ENCODE measurements at regions not wholly inside any gene's neighbourhood (a gene's known extent, or its start where the extent isn't known, plus 50 kb on each side); places are given as distances from the start of the nearest gene placed in this dataset.

DNA sequence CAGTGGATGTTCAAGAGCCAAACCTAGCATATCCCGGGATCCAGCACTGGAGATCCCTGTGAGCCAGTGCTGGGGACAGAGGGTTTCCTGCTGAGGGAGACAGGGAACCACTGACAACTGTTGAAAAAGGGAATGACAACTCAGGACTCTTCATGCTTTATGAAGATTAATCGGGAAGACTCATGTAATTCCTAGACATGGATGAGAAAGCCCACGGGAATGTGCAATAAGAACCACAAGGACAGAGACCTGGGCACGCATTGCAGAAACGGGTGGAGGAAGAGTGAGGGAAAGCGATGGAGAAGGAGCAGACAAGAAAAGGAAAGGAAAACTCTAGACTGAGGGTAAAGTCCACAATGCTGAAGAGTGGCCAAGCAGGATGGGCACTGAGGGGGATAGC lies 296.0 kb downstream of the PCNX1 start:
- no peak for DNase-seq

GRCh38 chr14:71204231-71204630 lies 297.0 kb downstream of the PCNX1 start:
- DNase-seq, result no peak

GRCh38 chr14:71204768-71205167 lies 297.5 kb downstream of the PCNX1 start:
- no peak for DNase-seq

DNA sequence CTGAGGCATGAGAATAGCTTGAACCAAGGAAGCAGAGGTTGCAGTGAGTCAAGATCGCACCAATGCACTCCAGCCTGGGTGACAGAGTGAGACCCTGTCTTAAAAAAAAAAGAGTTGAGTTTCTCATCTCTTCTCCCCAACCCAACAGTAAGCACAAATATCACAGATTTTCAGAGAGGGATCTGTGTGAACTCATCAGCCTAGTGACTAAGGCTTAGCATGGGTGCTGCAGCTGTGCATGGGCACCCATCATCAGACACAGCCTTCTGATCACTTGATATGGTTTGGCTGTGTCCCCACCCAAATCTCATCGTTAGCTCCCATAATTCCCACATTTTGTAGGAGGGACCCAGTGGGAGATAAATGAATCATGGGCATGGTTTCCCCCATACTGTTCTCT lies 298.9 kb downstream of the PCNX1 start:
- no peak for DNase-seq

- DNase-seq, result peak; percentile 63
These were observed 299.6 kb downstream of the PCNX1 start for GRCh38 chr14:71206766-71207371.

DNA sequence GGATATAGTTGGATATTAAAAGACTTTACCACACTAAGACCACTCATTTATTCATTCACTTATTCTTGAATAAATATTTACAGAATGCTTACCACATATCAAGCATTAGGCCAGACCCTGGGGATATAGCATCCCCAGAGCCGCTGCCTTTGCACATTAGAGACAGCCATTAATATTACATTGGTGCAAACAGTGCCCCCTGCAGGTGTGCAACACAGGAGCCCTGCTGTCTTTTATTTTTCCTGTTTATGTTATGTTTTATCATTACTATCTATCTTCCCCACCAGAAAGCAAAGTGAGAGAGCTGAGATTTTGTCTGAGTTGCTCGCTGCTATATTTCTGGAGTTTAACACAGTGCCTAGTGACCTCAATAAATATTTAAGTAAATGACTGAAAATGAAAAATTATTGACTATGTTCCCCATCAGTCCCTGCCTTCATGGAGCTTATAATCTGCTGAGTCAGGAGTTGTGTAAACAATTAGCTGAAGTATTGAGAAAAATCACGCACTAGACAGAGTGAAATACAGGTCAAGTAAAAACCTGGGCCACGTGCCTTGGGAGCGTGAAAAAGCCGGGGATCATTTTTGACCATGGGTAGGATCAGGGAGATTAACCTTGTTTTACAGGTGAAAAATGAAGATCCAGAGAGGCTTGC lies 301.6 kb downstream of the PCNX1 start:
- no peak for DNase-seq

DNA sequence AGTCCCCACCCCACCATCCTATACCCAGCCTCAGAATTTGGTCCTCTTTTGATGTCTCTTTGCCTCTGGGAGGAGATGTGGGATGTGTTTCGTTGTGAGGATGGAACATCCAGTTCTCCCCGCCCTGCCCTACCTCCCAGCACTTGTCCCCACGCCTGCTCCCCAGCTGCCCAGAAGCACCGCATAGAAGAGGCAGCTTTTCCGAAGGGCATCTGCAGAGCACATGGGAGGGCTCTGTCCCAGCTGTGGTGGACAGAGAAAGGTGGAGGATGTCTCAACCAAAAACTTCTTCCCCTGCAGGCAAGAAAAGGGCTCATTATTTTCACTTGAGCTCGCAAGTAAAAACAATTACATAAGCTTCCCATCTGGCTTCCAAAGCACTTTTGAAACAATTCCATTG lies 302.6 kb downstream of the PCNX1 start:
- no peak for DNase-seq

- DNase-seq, result no peak
These were observed 304.8 kb downstream of the PCNX1 start for GRCh38 chr14:71212093-71212492.

DNA sequence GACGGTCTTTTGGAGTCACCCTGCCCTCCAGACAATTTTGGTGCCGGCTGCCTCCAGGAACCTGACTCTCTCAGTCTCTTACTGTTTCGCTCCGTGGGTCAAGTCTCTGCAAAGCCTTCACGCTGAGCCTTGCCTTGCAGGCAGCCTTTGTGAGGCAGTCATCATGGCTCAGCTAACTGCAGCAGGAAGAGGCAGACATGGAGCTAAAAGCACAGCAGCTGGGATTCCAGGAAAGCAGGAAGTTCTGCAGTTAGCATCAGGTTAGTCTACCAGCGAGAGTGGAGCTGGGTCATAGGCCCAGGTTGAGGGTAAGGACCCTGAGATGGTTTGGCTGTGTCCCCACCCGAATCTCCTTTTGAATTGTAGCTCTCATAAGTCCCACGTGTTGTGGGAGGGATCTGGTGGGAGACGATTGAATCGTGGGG lies 305.4 kb downstream of the PCNX1 start:
- no peak for DNase-seq

- DNase-seq, result no peak
These were observed 307.0 kb downstream of the PCNX1 start for GRCh38 chr14:71214241-71214640.

GRCh38 chr14:71220462-71220861 lies 313.2 kb downstream of the PCNX1 start:
- no peak for DNase-seq

- DNase-seq, result no peak
These were observed 313.9 kb downstream of the PCNX1 start for GRCh38 chr14:71221119-71221518.

GRCh38 chr14:71225113-71225512 lies 317.9 kb downstream of the PCNX1 start:
- no peak for DNase-seq

DNA sequence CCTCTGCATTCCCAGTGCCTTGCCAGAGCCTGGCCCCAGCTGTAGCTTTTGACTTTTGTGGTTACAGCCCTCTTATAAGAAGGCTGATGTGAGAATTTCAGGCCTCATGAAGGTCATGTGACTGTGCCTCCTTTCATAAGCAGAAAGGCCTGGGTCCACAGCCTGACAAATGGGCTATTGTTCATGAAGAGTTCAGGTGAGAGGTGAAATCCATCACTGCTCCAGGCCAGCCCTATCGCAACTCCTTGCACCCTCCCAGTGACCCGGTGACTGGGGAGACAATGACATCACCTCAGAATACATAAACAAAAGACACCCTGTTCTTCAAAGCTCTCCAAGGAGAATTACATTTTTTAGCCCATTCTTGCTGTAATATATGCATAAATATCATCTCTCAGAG lies 321.5 kb downstream of the PCNX1 start:
- DNase-seq, result no peak

DNA sequence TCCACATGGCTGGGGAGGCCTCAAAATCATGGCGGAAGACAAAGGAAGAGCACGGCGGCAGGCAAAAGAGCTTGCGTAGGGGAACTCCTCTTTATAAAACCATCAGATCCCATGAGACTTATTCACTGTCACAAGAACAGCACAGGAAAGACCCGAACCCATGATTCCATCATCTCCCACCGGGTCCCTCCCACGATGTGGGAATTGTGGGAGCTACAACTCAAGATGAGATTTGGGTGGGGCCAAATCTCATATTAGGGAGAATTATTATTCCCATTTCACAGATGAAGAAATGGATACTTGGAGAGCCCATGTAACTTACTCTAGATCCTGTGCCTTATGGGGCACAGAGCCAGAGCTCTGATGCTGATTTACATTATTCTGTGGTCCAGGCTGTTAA lies 322.6 kb downstream of the PCNX1 start:
- no peak for DNase-seq

DNA sequence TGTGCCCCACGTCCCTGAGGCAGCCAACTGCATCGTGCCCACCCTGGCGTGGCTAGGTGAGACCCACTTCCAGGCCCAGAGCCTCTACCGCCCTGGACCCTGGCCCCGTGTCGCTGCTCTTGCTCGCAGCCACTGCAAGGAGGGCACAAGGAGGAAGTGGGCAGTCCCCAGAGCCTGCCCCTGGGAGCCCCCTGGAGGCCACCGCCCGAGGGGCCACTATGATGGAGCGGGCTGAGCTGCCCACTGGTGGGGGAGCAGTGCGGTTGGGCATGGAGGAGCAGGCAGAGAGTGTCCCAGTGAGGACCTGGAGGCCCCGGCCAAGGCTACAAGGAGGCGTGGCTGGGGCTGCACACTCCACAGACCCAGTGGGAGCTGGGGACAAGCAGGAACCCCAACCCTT lies 323.6 kb downstream of the PCNX1 start:
- no peak for DNase-seq

- no peak for DNase-seq
These were observed 324.5 kb downstream of the PCNX1 start for GRCh38 chr14:71231521-71232393.

DNA sequence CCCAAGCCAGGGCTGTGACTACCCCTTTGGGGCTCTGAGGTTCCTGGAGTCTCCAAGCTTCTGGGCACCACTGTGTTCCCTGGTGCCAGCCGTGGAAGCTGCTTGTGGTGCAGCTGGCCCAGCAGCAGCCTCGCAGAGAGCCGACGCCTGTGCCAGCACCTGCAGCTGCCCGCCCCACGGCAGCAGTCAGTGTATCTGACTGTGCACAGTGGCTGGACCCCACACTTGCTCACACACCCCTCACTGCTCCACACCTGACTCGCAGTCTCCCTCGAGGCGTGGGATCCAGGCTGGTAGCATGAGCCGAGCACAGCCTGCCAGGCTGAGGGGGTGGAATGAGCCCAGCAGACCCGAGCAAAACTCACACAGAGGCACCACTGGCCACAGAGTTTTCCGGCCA lies 325.2 kb downstream of the PCNX1 start:
- DNase-seq, result no peak

GRCh38 chr14:71235875-71236274 lies 328.6 kb downstream of the PCNX1 start:
- peak; percentile 45 for DNase-seq

- no peak for DNase-seq
These were observed 329.2 kb downstream of the PCNX1 start for GRCh38 chr14:71236487-71236886.

DNA sequence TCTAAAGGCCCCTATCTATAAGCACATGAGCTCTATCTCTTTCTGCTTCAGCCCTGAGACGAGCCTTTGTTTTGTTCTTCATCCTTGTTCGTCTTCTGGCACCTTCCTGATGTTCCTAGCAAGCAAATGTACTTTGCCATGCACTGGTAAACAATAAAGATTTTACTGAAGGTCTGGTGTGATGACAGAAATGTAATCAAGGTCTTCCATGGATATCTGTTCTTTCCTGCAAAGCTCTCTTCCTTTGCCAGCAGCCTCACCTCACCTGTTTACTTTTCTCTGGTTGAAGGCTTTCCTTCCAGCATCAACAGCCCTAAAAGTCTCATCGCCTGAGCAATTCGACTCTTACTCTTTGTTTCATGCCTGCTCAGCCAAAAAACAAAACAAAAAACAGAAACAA lies 330.3 kb downstream of the PCNX1 start:
- no peak for DNase-seq

DNA sequence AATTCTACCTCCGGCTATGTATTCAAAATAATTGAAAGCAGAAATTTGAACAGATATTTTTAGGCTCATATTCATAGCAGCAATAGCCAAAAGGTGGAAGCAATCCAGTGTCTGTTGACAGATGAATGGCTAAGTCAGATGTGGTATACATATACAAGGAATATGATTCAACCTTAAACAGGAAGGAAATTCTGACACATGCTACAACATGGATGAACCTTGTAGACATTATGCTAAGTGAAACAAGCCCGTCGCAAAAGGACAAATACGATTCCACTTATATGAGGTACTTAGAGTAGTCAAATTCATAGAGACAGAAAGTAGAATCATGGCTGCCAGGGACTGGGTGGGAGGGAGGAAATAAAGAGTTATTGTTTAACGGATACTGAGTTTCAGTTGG lies 331.6 kb downstream of the PCNX1 start:
- DNase-seq, result no peak

DNA sequence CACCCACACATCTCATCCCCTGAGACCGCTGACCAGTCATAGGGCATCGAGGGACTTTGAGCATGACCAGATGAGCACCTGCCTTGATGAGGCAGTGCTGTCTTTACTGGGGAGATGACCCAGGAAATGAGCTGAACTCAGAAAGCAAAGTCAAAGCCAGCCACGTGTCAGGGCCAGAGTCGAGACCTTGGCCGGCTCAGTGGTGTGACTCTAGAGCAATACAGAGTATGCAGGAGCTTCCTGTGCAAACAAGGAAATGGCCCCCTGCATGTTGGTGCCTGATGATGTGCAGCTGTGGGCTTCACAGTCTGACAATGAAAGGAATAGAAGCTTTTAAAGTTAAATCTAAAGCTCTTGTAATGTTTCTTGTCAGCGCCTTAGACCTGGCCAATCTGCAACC lies 332.9 kb downstream of the PCNX1 start:
- DNase-seq, result no peak

DNA sequence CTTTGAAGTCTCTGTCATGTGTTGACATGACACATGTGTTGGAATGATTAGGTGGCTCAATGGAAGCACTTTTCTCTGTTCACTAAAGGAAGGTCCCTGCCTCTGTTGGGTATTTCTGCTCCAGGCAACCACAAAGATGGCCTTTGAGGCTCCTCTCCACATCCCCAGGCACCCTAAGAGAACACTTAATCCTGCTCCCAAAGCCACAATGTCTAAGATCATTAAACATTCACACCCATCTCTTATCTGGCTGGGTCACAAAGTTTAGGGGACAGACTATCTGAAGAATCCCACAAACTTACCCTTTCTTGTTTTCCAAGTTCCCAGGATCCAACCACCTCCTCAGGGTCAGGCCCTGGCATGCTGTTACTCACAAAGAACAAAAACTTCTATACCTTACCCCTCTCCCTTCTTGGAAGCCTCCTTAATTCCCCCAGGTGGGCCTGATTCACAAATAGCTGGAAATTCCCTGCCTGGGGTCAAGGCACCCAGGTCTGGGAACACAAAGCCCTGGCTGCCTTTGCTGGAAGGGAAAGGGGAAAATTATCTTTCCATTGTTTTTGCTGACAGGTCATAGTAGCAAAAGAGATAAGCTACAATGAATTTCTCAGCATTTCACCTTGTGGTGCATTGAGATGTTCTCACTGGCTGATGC lies 333.7 kb downstream of the PCNX1 start:
- no peak for DNase-seq

All from left hindlimb (tissue), 1 donor.